H1 (cell line): ENCODE measurements at regions not wholly inside any gene's neighbourhood (a gene's known extent, or its start where the extent isn't known, plus 50 kb on each side); places are given as distances from the start of the nearest gene placed in this dataset.

Source experiments
- CTCF ChIA-PET: fragments of 300-600 bp; sonication (Branson Sonifier 250); formaldehyde crosslinking; loops from one replicate; lab custom pipeline; 2021; ENCODE audit not compliant: partially characterized antibody; lab: Charles Lee
- POLR2A ChIA-PET: fragments of 300-600 bp; sonication (Branson Sonifier 250); formaldehyde crosslinking; loops from one replicate; lab custom pipeline; 2021; ENCODE audit warnings: inconsistent platforms; ENCODE audit not compliant: partially characterized antibody; lab: Charles Lee
- DNase-seq, 2 experiments: peaks; one replicate each; pipeline versions ENCODE4 v3.0.0 to v3.0.0-alpha.2; 2010 to 2022; ENCODE audit warnings: low spot score in 2 of 2, low read depth in 1 of 2, mixed read lengths in 1 of 2
- FAIRE-seq: peaks from 2 replicates; lab custom pipeline; 2011; peaks lifted over from hg19 to GRCh38; lab: Jason Lieb, UNC
- H2AFZ ChIP-seq: 2 replicates; pipeline ENCODE4 v1.8.1; 2012; ENCODE audit warnings: low read length, inconsistent platforms
- H2AK5ac ChIP-seq: 2 replicates; pipeline ENCODE4 v1.6.1; 2013; ENCODE audit warnings: low read depth, low read length
- H2BK120ac ChIP-seq: replicated peaks from 2 replicates; pipeline ENCODE3; 2013; ENCODE audit warnings: low read depth, low read length, inconsistent platforms
- H2BK12ac ChIP-seq: 2 replicates; pipeline ENCODE4 v1.6.1; 2013; ENCODE audit warnings: low read depth, low read length
- H2BK15ac ChIP-seq: 2 replicates; pipeline ENCODE4 v1.6.1; 2013; ENCODE audit warnings: low read length
- H2BK20ac ChIP-seq: 2 replicates; pipeline ENCODE4 v1.6.1; 2013; ENCODE audit warnings: low read length
- H2BK5ac ChIP-seq: 2 replicates; pipeline ENCODE4 v1.6.1; 2013; ENCODE audit warnings: low read depth, low read length
- H3K14ac ChIP-seq: 2 replicates; pipeline ENCODE4 v1.6.1; 2013; ENCODE audit warnings: inconsistent platforms; ENCODE audit not compliant: insufficient read length
- H3K18ac ChIP-seq: 2 replicates; pipeline ENCODE4 v1.6.1; 2013; ENCODE audit warnings: low read length; ENCODE audit errors: extremely low read depth
- H3K23ac ChIP-seq: 2 replicates; pipeline ENCODE4 v1.6.1; 2013; ENCODE audit warnings: inconsistent platforms; ENCODE audit not compliant: insufficient read length
- H3K23me2 ChIP-seq: 2 replicates; pipeline ENCODE4 v1.6.1; 2013; ENCODE audit warnings: low read depth, low read length
- H3K27ac ChIP-seq: 2 replicates; pipeline ENCODE4 v1.6.1; 2011; ENCODE audit warnings: low read depth, low read length, inconsistent platforms
- H3K27me3 ChIP-seq, 4 experiments: replicated peaks in 1 of 4; 1 replicate in 1 of 4; 2 replicates in 3 of 4; pipeline versions ENCODE4 v1.6.1 to v1.8.1; 2011 to 2013; ENCODE audit warnings: low read length in 3 of 4, mild to moderate bottlenecking in 3 of 4, inconsistent platforms in 2 of 4, mixed read lengths in 2 of 4, moderate library complexity in 1 of 4; ENCODE audit not compliant: control insufficient read depth in 3 of 4, insufficient read depth in 3 of 4; ENCODE audit errors: extremely low read depth in 1 of 4
- H3K36me3 ChIP-seq, 4 experiments: 2 replicates each; pipeline versions ENCODE4 v1.6.1 to v1.8.1; 2011 to 2013; ENCODE audit warnings: mild to moderate bottlenecking in 4 of 4, low read length in 3 of 4, moderate library complexity in 2 of 4, control low read depth in 1 of 4, inconsistent platforms in 1 of 4; ENCODE audit not compliant: insufficient read depth in 4 of 4, control insufficient read depth in 2 of 4
- H3K4ac ChIP-seq: replicated peaks from 2 replicates; pipeline ENCODE3; 2013; ENCODE audit warnings: low read length, low read depth, mixed read lengths, inconsistent platforms; ENCODE audit not compliant: insufficient read length
- H3K4me1 ChIP-seq, 4 experiments: replicated peaks in 1 of 4; 1 replicate in 1 of 4; 2 replicates in 3 of 4; pipeline versions ENCODE4 v1.6.1 to v1.8.1; 2011 to 2013; ENCODE audit warnings: low read length in 3 of 4, inconsistent platforms in 2 of 4, mixed read lengths in 1 of 4; ENCODE audit not compliant: insufficient read depth in 4 of 4, control insufficient read depth in 3 of 4
- H3K4me2 ChIP-seq, 2 experiments: 2 replicates each; pipeline versions ENCODE4 v1.6.1 to v1.8.1; 2011 to 2013; ENCODE audit warnings: low read depth in 2 of 2, low read length in 2 of 2, control low read depth in 1 of 2, inconsistent platforms in 1 of 2, mild to moderate bottlenecking in 1 of 2; ENCODE audit not compliant: insufficient read depth in 1 of 2
- H3K4me3 ChIP-seq, 4 experiments: fragments of 200-600, 300-600 bp in 1 of 4; sonication (generic), shearing (Covaris generic), sonication (Bioruptor Twin) in 1 of 4; 2 replicates each; pipeline versions ENCODE4 v1.5.1 to v1.8.1; 2011 to 2016; ENCODE audit warnings: low read length in 4 of 4, low read depth in 3 of 4, control low read depth in 2 of 4, inconsistent platforms in 2 of 4, mild to moderate bottlenecking in 2 of 4, mixed read lengths in 1 of 4, moderate library complexity in 1 of 4; ENCODE audit not compliant: insufficient read depth in 2 of 4; ENCODE audit errors: extremely low read depth in 1 of 4
- H3K56ac ChIP-seq: replicated peaks from 2 replicates; pipeline ENCODE3; 2013; ENCODE audit warnings: low read depth, mild to moderate bottlenecking, mixed read lengths, low read length, inconsistent platforms; ENCODE audit not compliant: insufficient read length
- H3K79me1 ChIP-seq: 2 replicates; pipeline ENCODE4 v1.6.1; 2013; ENCODE audit warnings: low read depth, low read length, control low read depth
- H3K79me2 ChIP-seq, 2 experiments: 2 replicates each; pipeline versions ENCODE4 v1.6.1 to v1.8.1; 2012 to 2013; ENCODE audit warnings: low read length in 2 of 2, mild to moderate bottlenecking in 2 of 2, inconsistent platforms in 1 of 2; ENCODE audit not compliant: insufficient read depth in 2 of 2, control insufficient read depth in 1 of 2
- H3K9ac ChIP-seq, 4 experiments: replicated peaks in 1 of 4; 1 replicate in 1 of 4; 2 replicates in 3 of 4; pipeline versions ENCODE4 v1.6.1 to v1.8.1; 2011 to 2013; ENCODE audit warnings: low read depth in 3 of 4, low read length in 3 of 4, control low read depth in 2 of 4, mild to moderate bottlenecking in 2 of 4, moderate library complexity in 2 of 4, inconsistent platforms in 1 of 4; ENCODE audit errors: extremely low read depth in 1 of 4
- H3K9me3 ChIP-seq, 2 experiments: 2 replicates each; pipeline versions ENCODE4 v1.6.1 to v1.8.1; 2012 to 2013; ENCODE audit warnings: mild to moderate bottlenecking in 2 of 2, moderate library complexity in 2 of 2, control low read depth in 1 of 2, inconsistent platforms in 1 of 2, low read depth in 1 of 2, low read length in 1 of 2, mixed read lengths in 1 of 2; ENCODE audit not compliant: insufficient read depth in 2 of 2
- H4K20me1 ChIP-seq, 2 experiments: replicated peaks in 1 of 2; 2 replicates each; pipeline versions ENCODE3 to v1.8.1; 2011 to 2013; ENCODE audit warnings: inconsistent platforms in 2 of 2, low read length in 2 of 2, mild to moderate bottlenecking in 1 of 2; ENCODE audit not compliant: insufficient read depth in 2 of 2, control insufficient read depth in 1 of 2
- H4K5ac ChIP-seq: 2 replicates; pipeline ENCODE4 v1.6.1; 2013; ENCODE audit warnings: low read length, low read depth, mixed read lengths, inconsistent platforms; ENCODE audit not compliant: insufficient read length
- H4K8ac ChIP-seq: 2 replicates; pipeline ENCODE4 v1.8.0; 2013; ENCODE audit warnings: mild to moderate bottlenecking, moderate library complexity, low read length, inconsistent platforms; ENCODE audit not compliant: insufficient read depth; ENCODE audit errors: extremely low read depth
- H4K91ac ChIP-seq: replicated peaks from 2 replicates; pipeline ENCODE3; 2013; ENCODE audit warnings: low read length, mixed read lengths, inconsistent platforms; ENCODE audit not compliant: insufficient read length
- ASH2L ChIP-seq: fragments of 200-600, 300-600 bp; sonication (generic); IDR thresholded peaks from one replicate; pipeline ENCODE4 v1.7.1; 2017; ENCODE audit warnings: low read length
- BACH1 ChIP-seq: IDR thresholded peaks from 2 replicates; pipeline ENCODE4 v1.6.1; 2012; ENCODE audit warnings: low read length, improper control_type of control experiment
- CBX8 ChIP-seq: fragments of 300-800, 300-1000 bp; sonication (generic); IDR thresholded peaks from 2 replicates; pipeline ENCODE4 v1.7.1; 2016; ENCODE audit warnings: low read depth, low read length, borderline replicate concordance
- CEBPB ChIP-seq: IDR thresholded peaks from 2 replicates; pipeline ENCODE4 v1.6.1; 2012; ENCODE audit warnings: low read depth, low read length
- CHD2 ChIP-seq: IDR thresholded peaks from 2 replicates; pipeline ENCODE4 v1.6.1; 2012; ENCODE audit warnings: low read length, improper control_type of control experiment
- GTF2F1 ChIP-seq: IDR thresholded peaks from 2 replicates; pipeline ENCODE4 v1.6.1; 2012; ENCODE audit warnings: low read depth, low read length, improper control_type of control experiment, borderline replicate concordance
- KDM4A ChIP-seq: IDR thresholded peaks from one replicate; pipeline ENCODE4 v1.7.1; 2012; ENCODE audit warnings: low read depth, mild to moderate bottlenecking, moderate library complexity, low read length, inconsistent platforms; ENCODE audit not compliant: severe bottlenecking
- RAD21 ChIP-seq, 2 experiments: IDR thresholded peaks in 1 of 2; conservative IDR thresholded peaks in 1 of 2; 2 replicates each; pipeline ENCODE4 v1.6.1; 2011; ENCODE audit warnings: low read depth in 2 of 2, low read length in 2 of 2, improper control_type of control experiment in 1 of 2, inconsistent platforms in 1 of 2, mild to moderate bottlenecking in 1 of 2, moderate library complexity in 1 of 2
- RFX5 ChIP-seq: IDR thresholded peaks from 2 replicates; pipeline ENCODE4 v1.6.1; 2011; ENCODE audit warnings: low read depth, low read length, improper control_type of control experiment, borderline replicate concordance
- SP1 ChIP-seq: IDR thresholded peaks from 2 replicates; pipeline ENCODE4 v1.6.1; 2011; ENCODE audit warnings: low read depth, low read length
- USF2 ChIP-seq: IDR thresholded peaks from 2 replicates; pipeline ENCODE4 v1.6.1; 2011; ENCODE audit warnings: low read length, improper control_type of control experiment
- WGBS, 2 experiments: shearing (Covaris generic) in 1 of 2; methylation state at CpG; one replicate each; pipeline versions ENCODE4 v1.1.6 to v1.1.7; 2013 to 2015; ENCODE audit warnings: low lambda C conversion rate in 2 of 2, mixed read lengths in 2 of 2, inconsistent platforms in 1 of 2, low coverage in 1 of 2, missing lambda C conversion rate in 1 of 2; ENCODE audit not compliant: insufficient replicate concordance in 2 of 2, insufficient coverage in 1 of 2, insufficient read length in 1 of 2; ENCODE audit errors: extremely low coverage in 1 of 2, missing lambda C conversion rate in 1 of 2; 5-methylcytosine and 5-hydroxymethylcytosine counted together
- TF ChIP-seq, protein P1 (sequence below), 3 experiments: IDR thresholded peaks; 1 replicate in 2 of 3; 2 replicates in 1 of 3; pipeline versions ENCODE4 v1.5.1 to v1.6.1; 2011; ENCODE audit warnings: low read length in 3 of 3, mild to moderate bottlenecking in 3 of 3, inconsistent platforms in 2 of 3, low read depth in 1 of 3, moderate library complexity in 1 of 3; ENCODE audit not compliant: insufficient read depth in 1 of 3; ENCODE audit errors: control extremely low read depth in 1 of 3

DNA sequence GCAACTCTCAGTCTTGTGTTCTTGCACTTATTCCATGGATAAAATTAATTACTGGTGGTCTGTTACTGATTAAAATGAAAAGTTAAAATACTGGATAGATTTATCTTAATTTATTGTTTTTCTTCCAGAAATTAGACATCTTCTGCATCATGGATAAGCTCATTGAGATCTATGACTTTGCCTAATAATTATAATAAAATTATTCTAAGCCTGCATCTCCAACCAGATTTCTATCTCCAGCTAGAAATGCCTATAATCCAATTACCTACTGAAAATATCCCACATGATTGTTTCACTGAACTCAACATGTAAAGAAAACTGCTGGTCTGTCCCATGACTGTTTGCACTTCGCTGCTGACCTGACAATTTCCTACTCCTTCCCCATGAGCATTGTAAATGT lies 88.3 kb upstream of the ACBD5 start:
- H4K5ac ChIP-seq = no peak overlapping the region
- DNase-seq (no peak), FAIRE-seq (no peak)
- CTCF ChIA-PET = interaction anchor here (0.9 kb wide), 1 partner anchor 12 kb away, joined by 3 read pairs; no protein-coding TSS in a partner anchor
- H2BK12ac ChIP-seq = no peak overlapping the region
- H3K9ac ChIP-seq = no peak overlapping the region
- H3K9me3 ChIP-seq = no peaks in the 10 kb centered on the region
- H4K91ac ChIP-seq = no peak overlapping the region
- H4K8ac ChIP-seq = no peak overlapping the region
- H2AFZ ChIP-seq = no peak overlapping the region
- no peak overlapping the region for H3K27ac ChIP-seq
- no peaks in the 10 kb centered on the region for H3K23me2 ChIP-seq
- H3K27me3 ChIP-seq = no peaks in the 10 kb centered on the region
- H4K20me1 ChIP-seq = no peaks in the 10 kb centered on the region
- H3K23ac ChIP-seq = no peak overlapping the region
- H2BK5ac ChIP-seq = no peak overlapping the region
- no peak overlapping the region for H2BK20ac ChIP-seq
- H3K79me2 ChIP-seq = no peaks in the 10 kb centered on the region
- no peak overlapping the region for H2BK15ac ChIP-seq
- H3K4me3 ChIP-seq = no peak overlapping the region
- H3K4me1 ChIP-seq = no peaks in the 10 kb centered on the region
- no peak overlapping the region for H3K56ac ChIP-seq
- 83% methylated on average over 1 of the region's 1 CpG; no CpG with 5 or more reads in 1 of the 2 experiments for WGBS, 2 experiments
- no peak overlapping the region for H2BK120ac ChIP-seq
- no peak overlapping the region for H3K4ac ChIP-seq
- no peak overlapping the region for H3K18ac ChIP-seq
- POLR2A ChIA-PET = no interaction called here
- H3K4me2 ChIP-seq = no peak overlapping the region
- no peak overlapping the region for H2AK5ac ChIP-seq
- H3K36me3 ChIP-seq = no peaks in the 10 kb centered on the region
- no peaks in the 10 kb centered on the region for H3K79me1 ChIP-seq
- no peak overlapping the region for H3K14ac ChIP-seq
- TF ChIP-seq CHD2 = no peak
- no peak for TF ChIP-seq GTF2F1
- TF ChIP-seq KDM4A = no peak
- TF ChIP-seq, protein P1, sequence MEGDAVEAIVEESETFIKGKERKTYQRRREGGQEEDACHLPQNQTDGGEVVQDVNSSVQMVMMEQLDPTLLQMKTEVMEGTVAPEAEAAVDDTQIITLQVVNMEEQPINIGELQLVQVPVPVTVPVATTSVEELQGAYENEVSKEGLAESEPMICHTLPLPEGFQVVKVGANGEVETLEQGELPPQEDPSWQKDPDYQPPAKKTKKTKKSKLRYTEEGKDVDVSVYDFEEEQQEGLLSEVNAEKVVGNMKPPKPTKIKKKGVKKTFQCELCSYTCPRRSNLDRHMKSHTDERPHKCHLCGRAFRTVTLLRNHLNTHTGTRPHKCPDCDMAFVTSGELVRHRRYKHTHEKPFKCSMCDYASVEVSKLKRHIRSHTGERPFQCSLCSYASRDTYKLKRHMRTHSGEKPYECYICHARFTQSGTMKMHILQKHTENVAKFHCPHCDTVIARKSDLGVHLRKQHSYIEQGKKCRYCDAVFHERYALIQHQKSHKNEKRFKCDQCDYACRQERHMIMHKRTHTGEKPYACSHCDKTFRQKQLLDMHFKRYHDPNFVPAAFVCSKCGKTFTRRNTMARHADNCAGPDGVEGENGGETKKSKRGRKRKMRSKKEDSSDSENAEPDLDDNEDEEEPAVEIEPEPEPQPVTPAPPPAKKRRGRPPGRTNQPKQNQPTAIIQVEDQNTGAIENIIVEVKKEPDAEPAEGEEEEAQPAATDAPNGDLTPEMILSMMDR (IDR thresholded peaks at IDR 0.05; ENCODE audit: control extremely low read depth in 1 of 3, insufficient read depth in 1 of 3, low read depth in 1 of 3, low read length in 3 of 3) = no peak
- TF ChIP-seq ASH2L = no peak
- no peak for TF ChIP-seq SP1
- no peak for TF ChIP-seq CEBPB
- TF ChIP-seq RAD21 (IDR thresholded peaks at IDR 0.05 in 1 of 2, conservative IDR thresholded peaks at IDR 0.05 in 1 of 2; ENCODE audit: low read depth in 2 of 2, low read length in 2 of 2) = no peak
- TF ChIP-seq CBX8 = no peak
- no peak for TF ChIP-seq BACH1
- TF ChIP-seq USF2 = no peak
- no peak for TF ChIP-seq RFX5
